Smooth muscle cell (in vitro differentiated cells): ENCODE measurements at regions not wholly inside any gene's neighbourhood (a gene's known extent, or its start where the extent isn't known, plus 50 kb on each side); places are given as distances from the start of the nearest gene placed in this dataset.
"Not testable (repeated sequence)": the region's sequence is repeated elsewhere in the genome, so short reads cannot be mapped to it uniquely, and the experiment has no call there.

Experiments
- DNase-seq: peaks from one replicate; lab custom pipeline; 2025; ENCODE audit not compliant: unreplicated experiment; lab: John Stamatoyannopoulos, UW
- H2AFZ ChIP-seq: fragments of 200-600 bp; sonication (generic); 2 replicates; pipeline ENCODE4 v1.6.0; 2016; ENCODE audit warnings: antibody characterized with exemption, low read depth, mild to moderate bottlenecking
- H3F3A ChIP-seq: fragments of 200-600 bp; sonication (generic); 2 replicates; pipeline ENCODE4 v1.6.0; 2017; ENCODE audit warnings: antibody characterized with exemption, low read depth
- H3K27ac ChIP-seq: fragments of 200-600 bp; sonication (generic); 2 replicates; pipeline ENCODE4 v1.5.1; 2016; ENCODE audit warnings: low read depth, mild to moderate bottlenecking
- H3K27me3 ChIP-seq: fragments of 200-600 bp; sonication (generic); 2 replicates; pipeline ENCODE4 v1.6.1; 2016; ENCODE audit warnings: low read depth, mild to moderate bottlenecking
- H3K36me3 ChIP-seq: fragments of 200-600 bp; sonication (generic); 2 replicates; pipeline ENCODE4 v1.5.1; 2016; ENCODE audit warnings: low read depth
- H3K4me1 ChIP-seq: fragments of 200-600 bp; sonication (generic); 2 replicates; pipeline ENCODE4 v1.5.1; 2016; ENCODE audit warnings: low read depth
- H3K4me2 ChIP-seq: fragments of 200-600 bp; sonication (generic); 2 replicates; pipeline ENCODE4 v1.6.0; 2016; ENCODE audit warnings: mild to moderate bottlenecking
- H3K4me3 ChIP-seq: fragments of 200-600 bp; sonication (generic); 2 replicates; pipeline ENCODE4 v1.5.1; 2016; ENCODE audit warnings: mild to moderate bottlenecking
- H3K79me2 ChIP-seq: fragments of 200-600 bp; sonication (generic); 2 replicates; pipeline ENCODE4 v1.6.0; 2016; ENCODE audit warnings: low read depth, mild to moderate bottlenecking
- H3K9ac ChIP-seq: fragments of 200-600 bp; sonication (generic); 2 replicates; pipeline ENCODE4 v1.6.0; 2016; ENCODE audit warnings: low read depth
- H3K9me3 ChIP-seq: fragments of 200-600 bp; sonication (generic); replicated peaks from 2 replicates; pipeline ENCODE4 v1.5.1; 2016; ENCODE audit warnings: low read depth
- H4K20me1 ChIP-seq: fragments of 200-600 bp; sonication (generic); 2 replicates; pipeline ENCODE4 v1.6.0; 2016; ENCODE audit warnings: low read depth
- WGBS: methylation state at CpG from one replicate; pipeline ENCODE4 v1.1.7; 2016; ENCODE audit warnings: low lambda C conversion rate; 5-methylcytosine and 5-hydroxymethylcytosine counted together
- TF ChIP-seq, protein P1 (sequence below): fragments of 200-600 bp; sonication (generic); IDR thresholded peaks from 2 replicates; pipeline ENCODE4 v1.5.1; 2017; ENCODE audit warnings: borderline replicate concordance, mild to moderate bottlenecking, antibody characterized with exemption; ENCODE audit not compliant: insufficient read depth, poor library complexity, severe bottlenecking

GRCh38 chr14:87733115-87733514 lies 259.9 kb downstream of the GALC start:
- DNase-seq, H3K36me3 ChIP-seq, H4K20me1 ChIP-seq, H3K27ac ChIP-seq, H3K27me3 ChIP-seq, H3F3A ChIP-seq, H3K79me2 ChIP-seq, H3K4me1 ChIP-seq, H3K9me3 ChIP-seq, H3K4me3 ChIP-seq, H2AFZ ChIP-seq, H3K9ac ChIP-seq, H3K4me2 ChIP-seq: not testable (repeated sequence)
- 78% methylated on average over 7 of the region's 7 CpGs for WGBS

- H3F3A ChIP-seq: no peaks in the 10 kb centered on the region
- H3K27me3 ChIP-seq: no peaks in the 10 kb centered on the region
- H3K9ac ChIP-seq: no peak overlapping the region
- DNase-seq: no peak
- no peak overlapping the region for H3K4me2 ChIP-seq
- H3K9me3 ChIP-seq: no peaks in the 10 kb centered on the region
- H3K79me2 ChIP-seq: no peaks in the 10 kb centered on the region
- no peaks in the 10 kb centered on the region for H3K4me1 ChIP-seq
- no peaks in the 10 kb centered on the region for H4K20me1 ChIP-seq
- WGBS: 88% methylated on average over 9 of the region's 9 CpGs
- no peak overlapping the region for H3K27ac ChIP-seq
- TF ChIP-seq, protein P1, sequence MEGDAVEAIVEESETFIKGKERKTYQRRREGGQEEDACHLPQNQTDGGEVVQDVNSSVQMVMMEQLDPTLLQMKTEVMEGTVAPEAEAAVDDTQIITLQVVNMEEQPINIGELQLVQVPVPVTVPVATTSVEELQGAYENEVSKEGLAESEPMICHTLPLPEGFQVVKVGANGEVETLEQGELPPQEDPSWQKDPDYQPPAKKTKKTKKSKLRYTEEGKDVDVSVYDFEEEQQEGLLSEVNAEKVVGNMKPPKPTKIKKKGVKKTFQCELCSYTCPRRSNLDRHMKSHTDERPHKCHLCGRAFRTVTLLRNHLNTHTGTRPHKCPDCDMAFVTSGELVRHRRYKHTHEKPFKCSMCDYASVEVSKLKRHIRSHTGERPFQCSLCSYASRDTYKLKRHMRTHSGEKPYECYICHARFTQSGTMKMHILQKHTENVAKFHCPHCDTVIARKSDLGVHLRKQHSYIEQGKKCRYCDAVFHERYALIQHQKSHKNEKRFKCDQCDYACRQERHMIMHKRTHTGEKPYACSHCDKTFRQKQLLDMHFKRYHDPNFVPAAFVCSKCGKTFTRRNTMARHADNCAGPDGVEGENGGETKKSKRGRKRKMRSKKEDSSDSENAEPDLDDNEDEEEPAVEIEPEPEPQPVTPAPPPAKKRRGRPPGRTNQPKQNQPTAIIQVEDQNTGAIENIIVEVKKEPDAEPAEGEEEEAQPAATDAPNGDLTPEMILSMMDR: no peak
- no peak overlapping the region for H2AFZ ChIP-seq
- no peak overlapping the region for H3K4me3 ChIP-seq
- no peaks in the 10 kb centered on the region for H3K36me3 ChIP-seq
Observed at GRCh38 chr14:87732562-87732961, 260.4 kb downstream of the GALC start.

- H3K27me3 ChIP-seq: no peaks in the 10 kb centered on the region
- H3K27ac ChIP-seq: no peak overlapping the region
- H3K36me3 ChIP-seq: no peaks in the 10 kb centered on the region
- H4K20me1 ChIP-seq: no peaks in the 10 kb centered on the region
- TF ChIP-seq, protein P1: no peak
- no peak overlapping the region for H3K4me3 ChIP-seq
- no peak for DNase-seq
- H2AFZ ChIP-seq: no peak overlapping the region
- H3K4me2 ChIP-seq: no peak overlapping the region
- H3K9me3 ChIP-seq: no peaks in the 10 kb centered on the region
- WGBS: 82% methylated on average over 4 of the region's 4 CpGs
- no peak overlapping the region for H3K9ac ChIP-seq
- H3K4me1 ChIP-seq: no peaks in the 10 kb centered on the region
- no peaks in the 10 kb centered on the region for H3F3A ChIP-seq
- no peaks in the 10 kb centered on the region for H3K79me2 ChIP-seq
Observed at GRCh38 chr14:87725318-87725717, 267.7 kb downstream of the GALC start.

DNA sequence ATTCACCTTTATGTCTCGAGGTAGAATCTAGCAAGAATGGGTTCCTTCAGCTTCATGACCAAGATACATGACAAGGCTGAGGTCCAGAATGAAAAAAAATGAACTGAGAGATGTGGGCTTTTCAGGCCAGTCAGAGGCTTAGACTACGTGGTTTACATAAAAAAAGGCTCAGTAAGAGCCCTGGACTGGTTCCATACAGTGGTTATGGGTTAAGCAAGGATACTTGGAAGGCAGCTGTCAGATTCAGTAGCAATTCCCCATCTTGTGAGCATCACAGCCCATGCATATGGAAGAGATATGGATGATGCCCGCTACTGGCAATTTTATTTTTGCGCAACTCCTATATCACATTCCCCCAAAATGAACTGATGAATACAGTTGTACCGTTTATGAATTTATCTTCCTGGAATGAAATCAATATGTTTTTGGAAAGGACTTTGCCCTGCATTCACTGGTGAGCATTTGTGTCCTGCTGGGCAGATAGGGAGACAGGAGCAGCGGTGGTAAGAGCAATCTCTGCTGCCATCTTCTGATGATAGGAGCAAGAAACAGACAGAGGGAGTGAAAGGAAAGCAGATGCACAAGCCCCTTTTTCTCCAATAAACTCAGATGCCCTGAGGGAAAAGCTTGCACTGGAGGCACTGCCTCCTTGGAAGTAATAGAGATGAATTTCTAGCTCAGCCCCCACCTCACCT lies 280.4 kb downstream of the GALC start:
- H3K27me3 ChIP-seq: peaks cover 29% of the 10 kb centered on the region
- 78% methylated on average over 6 of the region's 6 CpGs for WGBS
- H3K4me1 ChIP-seq: no peaks in the 10 kb centered on the region
- no peaks in the 10 kb centered on the region for H4K20me1 ChIP-seq
- H3K27ac ChIP-seq: no peak overlapping the region
- TF ChIP-seq, protein P1: no peak
- no peak overlapping the region for H2AFZ ChIP-seq
- no peaks in the 10 kb centered on the region for H3K36me3 ChIP-seq
- no peak for DNase-seq
- no peaks in the 10 kb centered on the region for H3K9me3 ChIP-seq
- no peaks in the 10 kb centered on the region for H3K79me2 ChIP-seq
- no peak overlapping the region for H3K9ac ChIP-seq
- no peaks in the 10 kb centered on the region for H3F3A ChIP-seq
- H3K4me3 ChIP-seq: no peak overlapping the region
- H3K4me2 ChIP-seq: no peak overlapping the region
